Keratinocyte (primary cell): ENCODE measurements at regions not wholly inside any gene's neighbourhood (a gene's known extent, or its start where the extent isn't known, plus 50 kb on each side); places are given as distances from the start of the nearest gene placed in this dataset.

ENCODE experiments used
- DNase-seq: peaks from one replicate; pipeline ENCODE4 v3.0.0-alpha.2; 2011; ENCODE audit warnings: low read depth, missing footprints, low spot score
- FAIRE-seq: peaks from 2 replicates; lab custom pipeline; 2011; peaks lifted over from hg19 to GRCh38; lab: Jason Lieb, UNC
- H2AFZ ChIP-seq: 2 replicates; pipeline ENCODE4 v1.6.0; 2012; ENCODE audit warnings: low read length, control low read depth, inconsistent platforms; ENCODE audit not compliant: control insufficient read depth
- H3K27ac ChIP-seq: 2 replicates; pipeline ENCODE4 v1.5.1; 2011; ENCODE audit warnings: low read length; ENCODE audit not compliant: control insufficient read depth, insufficient read depth
- H3K27me3 ChIP-seq: 3 replicates; pipeline ENCODE4 v1.6.0; 2011; ENCODE audit warnings: low read length; ENCODE audit not compliant: control insufficient read depth, insufficient read depth; ENCODE audit errors: extremely low read depth
- H3K36me3 ChIP-seq, 2 experiments: 2 replicates in 1 of 2; 3 replicates in 1 of 2; pipeline ENCODE4 v1.5.1; 2011; ENCODE audit warnings: low read length in 2 of 2, mild to moderate bottlenecking in 1 of 2; ENCODE audit not compliant: control insufficient read depth in 2 of 2, insufficient read depth in 2 of 2; ENCODE audit errors: extremely low read depth in 1 of 2
- H3K4me1 ChIP-seq: 3 replicates; pipeline ENCODE4 v1.5.1; 2011; ENCODE audit warnings: low read length; ENCODE audit not compliant: control insufficient read depth, insufficient read depth; ENCODE audit errors: extremely low read depth
- H3K4me2 ChIP-seq: 3 replicates; pipeline ENCODE4 v1.6.0; 2011; ENCODE audit warnings: low read depth, low read length; ENCODE audit not compliant: control insufficient read depth, insufficient read depth; ENCODE audit errors: extremely low read depth
- H3K4me3 ChIP-seq, 3 experiments: fragments of 200-600 bp in 1 of 3; sonication (generic) in 1 of 3; 2 replicates in 2 of 3; 3 replicates in 1 of 3; pipeline ENCODE4 v1.5.1; 2011 to 2016; ENCODE audit warnings: low read length in 3 of 3, mild to moderate bottlenecking in 3 of 3, control low read depth in 2 of 3, inconsistent platforms in 1 of 3, low read depth in 1 of 3, mixed read lengths in 1 of 3, mixed run types in 1 of 3, moderate library complexity in 1 of 3; ENCODE audit not compliant: control insufficient read depth in 2 of 3, insufficient read depth in 2 of 3; ENCODE audit errors: extremely low read depth in 1 of 3
- H3K79me2 ChIP-seq: 2 replicates; pipeline ENCODE4 v1.6.0; 2012; ENCODE audit warnings: low read length; ENCODE audit not compliant: control insufficient read depth, insufficient read depth
- H3K9ac ChIP-seq: 3 replicates; pipeline ENCODE4 v1.6.0; 2011; ENCODE audit warnings: low read length; ENCODE audit not compliant: control insufficient read depth, insufficient read depth; ENCODE audit errors: extremely low read depth
- H3K9me1 ChIP-seq: 3 replicates; pipeline ENCODE4 v1.6.0; 2011; ENCODE audit warnings: low read length; ENCODE audit not compliant: control insufficient read depth, insufficient read depth; ENCODE audit errors: extremely low read depth
- H3K9me3 ChIP-seq: 2 replicates; pipeline ENCODE4 v1.5.1; 2012; ENCODE audit warnings: low read depth, low read length; ENCODE audit not compliant: control insufficient read depth
- H4K20me1 ChIP-seq: 3 replicates; pipeline ENCODE4 v1.6.0; 2011; ENCODE audit warnings: low read length; ENCODE audit not compliant: control insufficient read depth, insufficient read depth; ENCODE audit errors: extremely low read depth
- EZH2 ChIP-seq: IDR thresholded peaks from one replicate; pipeline ENCODE4 v1.6.1; 2012; ENCODE audit warnings: inconsistent platforms, mild to moderate bottlenecking, low read length, moderate library complexity
- dilution Hi-C: fragments of 300-500 bp; cut with MboI; formaldehyde crosslinking; loops from one replicate; pipeline ENCODE4 v1.7.0; 2020; ENCODE audit warnings: low sequenced_read_pairs; ENCODE audit not compliant: extremely low pct_ligation_motif_present
- TF ChIP-seq, protein P1 (sequence below), 3 experiments: IDR thresholded peaks in 1 of 3; conservative IDR thresholded peaks in 1 of 3; optimal IDR thresholded peaks in 1 of 3; 2 replicates in 2 of 3; 3 replicates in 1 of 3; pipeline versions ENCODE3 to v1.5.1; 2011; ENCODE audit warnings: low read length in 3 of 3, mild to moderate bottlenecking in 3 of 3, moderate library complexity in 2 of 3, control low read depth in 1 of 3, inconsistent platforms in 1 of 3; ENCODE audit not compliant: insufficient read depth in 2 of 3; ENCODE audit errors: extremely low read depth in 1 of 3

DNA sequence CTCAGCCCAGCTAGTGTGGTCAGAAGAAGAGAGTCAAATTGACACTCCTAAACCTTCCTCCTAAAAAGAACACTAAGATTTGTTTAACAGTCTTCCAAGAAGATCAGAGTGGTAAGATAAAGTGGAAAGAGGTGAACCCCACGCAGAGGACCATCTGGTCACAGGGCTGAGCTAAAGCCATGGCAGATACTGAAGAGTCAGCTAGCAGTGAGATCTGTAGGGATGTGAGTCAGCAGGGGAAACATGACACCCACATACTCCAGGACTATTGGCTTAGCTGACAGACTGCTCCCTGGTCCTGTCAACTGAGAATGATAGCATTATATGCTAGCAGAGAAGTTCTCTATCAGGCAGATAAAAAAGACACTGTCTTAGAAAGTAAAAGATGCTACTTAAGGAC is 269.4 kb upstream of the ALG10 start:
- Histone ChIP-seq H3K4me2 (no peak overlapping the region), H4K20me1 (no peaks in the 10 kb centered on the region), H3K4me3 (no peak overlapping the region), H3K36me3 (no peaks in the 10 kb centered on the region), H2AFZ (no peak overlapping the region), H3K27me3 (no peaks in the 10 kb centered on the region), H3K9me1 (no peaks in the 10 kb centered on the region), H3K27ac (no peak overlapping the region), H3K79me2 (no peaks in the 10 kb centered on the region), H3K9me3 (no peaks in the 10 kb centered on the region), H3K9ac (no peak overlapping the region), H3K4me1 (no peaks in the 10 kb centered on the region)
- TF ChIP-seq, protein P1, sequence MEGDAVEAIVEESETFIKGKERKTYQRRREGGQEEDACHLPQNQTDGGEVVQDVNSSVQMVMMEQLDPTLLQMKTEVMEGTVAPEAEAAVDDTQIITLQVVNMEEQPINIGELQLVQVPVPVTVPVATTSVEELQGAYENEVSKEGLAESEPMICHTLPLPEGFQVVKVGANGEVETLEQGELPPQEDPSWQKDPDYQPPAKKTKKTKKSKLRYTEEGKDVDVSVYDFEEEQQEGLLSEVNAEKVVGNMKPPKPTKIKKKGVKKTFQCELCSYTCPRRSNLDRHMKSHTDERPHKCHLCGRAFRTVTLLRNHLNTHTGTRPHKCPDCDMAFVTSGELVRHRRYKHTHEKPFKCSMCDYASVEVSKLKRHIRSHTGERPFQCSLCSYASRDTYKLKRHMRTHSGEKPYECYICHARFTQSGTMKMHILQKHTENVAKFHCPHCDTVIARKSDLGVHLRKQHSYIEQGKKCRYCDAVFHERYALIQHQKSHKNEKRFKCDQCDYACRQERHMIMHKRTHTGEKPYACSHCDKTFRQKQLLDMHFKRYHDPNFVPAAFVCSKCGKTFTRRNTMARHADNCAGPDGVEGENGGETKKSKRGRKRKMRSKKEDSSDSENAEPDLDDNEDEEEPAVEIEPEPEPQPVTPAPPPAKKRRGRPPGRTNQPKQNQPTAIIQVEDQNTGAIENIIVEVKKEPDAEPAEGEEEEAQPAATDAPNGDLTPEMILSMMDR (optimal IDR thresholded peaks at IDR 0.05 in 1 of 3, IDR thresholded peaks at IDR 0.05 in 1 of 3, conservative IDR thresholded peaks at IDR 0.05 in 1 of 3; ENCODE audit: extremely low read depth in 1 of 3, insufficient read depth in 2 of 3, low read length in 3 of 3), result no peak
- TF ChIP-seq EZH2, result no peak
- dilution Hi-C loops, result no loop called here
- no peak for DNase-seq
- no peak for FAIRE-seq

DNA sequence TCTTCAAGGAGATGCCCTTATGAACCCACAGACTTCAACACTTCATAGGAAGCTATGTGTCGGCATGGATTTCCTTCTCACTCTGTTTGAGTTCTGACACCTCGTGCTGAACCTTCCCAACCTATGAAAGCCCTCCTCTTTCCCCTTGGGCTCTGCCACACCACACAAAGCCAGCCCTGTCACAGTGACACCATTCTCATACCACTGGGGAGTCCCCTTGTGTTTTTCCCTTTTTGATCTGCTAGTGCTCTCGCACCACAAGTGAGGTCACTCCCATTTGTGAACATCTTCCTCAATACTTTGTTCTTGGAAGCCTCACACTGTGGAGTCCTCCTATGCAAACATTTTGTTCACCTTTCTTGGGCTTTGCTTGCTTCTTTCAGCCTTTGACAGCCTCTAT is 264.6 kb upstream of the ALG10 start:
- no peak for DNase-seq
- no peak overlapping the region for H3K4me3 ChIP-seq
- H3K36me3 ChIP-seq, result no peaks in the 10 kb centered on the region
- no peak overlapping the region for H3K9ac ChIP-seq
- no peak overlapping the region for H3K4me2 ChIP-seq
- TF ChIP-seq EZH2, result no peak
- TF ChIP-seq, protein P1 (optimal IDR thresholded peaks at IDR 0.05 in 1 of 3, IDR thresholded peaks at IDR 0.05 in 1 of 3, conservative IDR thresholded peaks at IDR 0.05 in 1 of 3; ENCODE audit: extremely low read depth in 1 of 3, insufficient read depth in 2 of 3, low read length in 3 of 3), result no peak
- no peaks in the 10 kb centered on the region for H3K4me1 ChIP-seq
- H3K9me3 ChIP-seq, result no peaks in the 10 kb centered on the region
- no peaks in the 10 kb centered on the region for H3K27me3 ChIP-seq
- no peaks in the 10 kb centered on the region for H4K20me1 ChIP-seq
- no peak for FAIRE-seq
- H3K79me2 ChIP-seq, result no peaks in the 10 kb centered on the region
- H3K9me1 ChIP-seq, result no peaks in the 10 kb centered on the region
- dilution Hi-C loops, result no loop called here
- H2AFZ ChIP-seq, result no peak overlapping the region
- no peak overlapping the region for H3K27ac ChIP-seq
